Common myeloid progenitor, CD34-positive (primary cell): ENCODE measurements at regions not wholly inside any gene's neighbourhood (a gene's known extent, or its start where the extent isn't known, plus 50 kb on each side); places are given as distances from the start of the nearest gene placed in this dataset.

Experiments used
- CTCF ChIA-PET: fragments of 350-600 bp; sonication (Branson Sonifier 250); formaldehyde crosslinking; loops from one replicate; lab custom pipeline; 2021; ENCODE audit warnings: antibody characterized with exemption; lab: Charles Lee
- POLR2A ChIA-PET: fragments of 350-600 bp; sonication (Branson Sonifier 250); formaldehyde crosslinking; loops from one replicate; lab custom pipeline; 2021; ENCODE audit warnings: antibody characterized with exemption; lab: Charles Lee
- DNase-seq, 3 donors: peaks; one replicate each; pipeline versions ENCODE4 v3.0.0 to v3.0.0-alpha.2; 2013
- H3K27ac ChIP-seq, 2 experiments: 1 replicate in 1 of 2; 2 replicates in 1 of 2; pipeline ENCODE4 v1.7.0; 2013; ENCODE audit warnings: inconsistent platforms in 2 of 2, low read length in 2 of 2, mild to moderate bottlenecking in 2 of 2, low read depth in 1 of 2, moderate library complexity in 1 of 2; ENCODE audit not compliant: severe bottlenecking in 2 of 2, insufficient read depth in 1 of 2, poor library complexity in 1 of 2
- H3K27me3 ChIP-seq, 5 experiments: replicated peaks in 2 of 5; 1 replicate in 3 of 5; 2 replicates in 2 of 5; pipeline versions ENCODE4 v1.6.1 to v1.7.0; 2013; ENCODE audit warnings: low read length in 4 of 5, mild to moderate bottlenecking in 2 of 5, moderate library complexity in 2 of 5, inconsistent platforms in 1 of 5; ENCODE audit not compliant: insufficient read depth in 5 of 5, control insufficient read depth in 4 of 5
- H3K36me3 ChIP-seq, 4 experiments: 1 replicate in 2 of 4; 2 replicates in 2 of 4; pipeline versions ENCODE4 v1.6.1 to v1.7.0; 2013; ENCODE audit warnings: low read length in 3 of 4, control low read depth in 1 of 4, mild to moderate bottlenecking in 1 of 4; ENCODE audit not compliant: control insufficient read depth in 4 of 4, insufficient read depth in 4 of 4
- H3K4me1 ChIP-seq, 4 experiments: 1 replicate in 3 of 4; 2 replicates in 1 of 4; pipeline versions ENCODE4 v1.6.1 to v1.7.1; 2013; ENCODE audit warnings: low read length in 3 of 4, mild to moderate bottlenecking in 3 of 4, control low read depth in 1 of 4, inconsistent platforms in 1 of 4, moderate library complexity in 1 of 4; ENCODE audit not compliant: control insufficient read depth in 4 of 4, insufficient read depth in 4 of 4; ENCODE audit errors: control extremely low read depth in 1 of 4
- H3K4me3 ChIP-seq, 7 experiments: 1 replicate in 4 of 7; 2 replicates in 3 of 7; pipeline versions ENCODE4 v1.5.1 to v1.7.0; 2013; ENCODE audit warnings: mild to moderate bottlenecking in 7 of 7, low read length in 6 of 7, moderate library complexity in 6 of 7, inconsistent platforms in 2 of 7, low read depth in 2 of 7, control low read depth in 1 of 7; ENCODE audit not compliant: insufficient read depth in 4 of 7, control insufficient read depth in 1 of 7; ENCODE audit errors: extremely low read depth in 1 of 7
- H3K9me3 ChIP-seq, 5 experiments: 1 replicate in 4 of 5; 2 replicates in 1 of 5; pipeline versions ENCODE4 v1.6.1 to v1.7.1; 2013; ENCODE audit warnings: low read length in 4 of 5, mild to moderate bottlenecking in 2 of 5, inconsistent platforms in 1 of 5, low read depth in 1 of 5, moderate library complexity in 1 of 5; ENCODE audit not compliant: control insufficient read depth in 4 of 5, insufficient read depth in 2 of 5; ENCODE audit errors: control extremely low read depth in 1 of 5
- WGBS: methylation state at CpG from one replicate; pipeline ENCODE4 v1.1.5; 2013; ENCODE audit not compliant: insufficient coverage; 5-methylcytosine and 5-hydroxymethylcytosine counted together

DNA sequence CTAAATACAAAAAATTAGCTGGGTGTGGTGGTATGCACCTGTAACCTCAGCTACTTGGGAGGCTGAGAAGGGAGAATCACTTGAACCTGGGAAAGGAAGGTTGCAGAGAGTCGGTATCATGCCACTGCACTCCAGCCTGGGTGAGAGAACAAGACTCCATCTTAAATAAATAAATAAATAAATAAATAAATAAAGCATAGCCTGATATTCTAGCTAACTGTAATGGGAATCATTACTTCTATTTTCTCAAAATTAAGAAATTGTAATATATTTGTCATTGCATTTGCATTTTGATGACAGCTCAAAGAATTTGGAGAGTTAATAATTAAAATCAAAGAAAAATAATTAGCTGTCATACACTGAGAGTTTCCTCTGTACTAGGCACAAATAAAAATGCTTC is 561.1 kb downstream of the EFNB2 start:
- Histone ChIP-seq H3K27me3 (no peaks in the 10 kb centered on the region), H3K4me3 (no peak overlapping the region), H3K4me1 (no peaks in the 10 kb centered on the region), H3K36me3 (no peaks in the 10 kb centered on the region), H3K27ac (no peak overlapping the region), H3K9me3 (no peaks in the 10 kb centered on the region)
- WGBS, result no CpG with 5 or more reads among the region's 1 CpG
- DNase-seq, result no peak
- CTCF ChIA-PET, result no interaction called here
- POLR2A ChIA-PET, result no interaction called here

DNA sequence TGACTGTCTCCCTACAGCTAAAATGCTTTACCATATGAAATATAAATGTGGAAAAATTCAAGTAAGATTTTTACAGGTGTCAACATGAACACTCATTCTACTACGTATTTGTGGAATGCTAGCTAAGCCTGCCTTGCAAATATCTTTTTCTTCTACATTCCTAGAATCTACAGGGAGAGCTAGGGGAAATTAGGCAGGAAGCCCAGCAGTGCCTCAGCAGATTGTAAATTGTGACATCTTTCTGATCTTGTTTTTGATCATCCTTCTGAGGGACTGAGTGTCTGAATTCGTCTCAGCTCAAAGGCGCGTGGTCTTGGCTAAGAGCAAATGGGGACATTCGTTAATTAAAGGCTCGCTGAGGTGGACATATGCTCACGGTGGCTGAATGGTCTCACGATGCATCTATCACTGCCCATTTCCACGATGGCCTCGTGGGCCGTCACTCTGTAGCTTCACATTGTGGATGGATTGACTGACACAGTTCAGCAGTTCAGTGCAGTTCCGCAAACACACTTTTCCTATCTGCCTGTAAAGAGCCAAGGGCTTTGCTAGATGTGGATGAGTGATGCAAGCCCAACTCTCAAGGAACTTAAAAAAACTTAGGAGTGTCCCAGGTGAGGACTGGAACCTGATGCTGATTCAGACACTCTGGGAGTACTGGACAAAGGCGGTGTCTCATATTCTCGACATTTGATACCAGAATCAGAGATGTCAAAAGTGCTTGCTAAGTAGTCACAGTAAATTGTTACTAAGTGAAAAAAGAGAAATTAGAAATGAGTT is 562.5 kb downstream of the EFNB2 start:
- no peaks in the 10 kb centered on the region for H3K27me3 ChIP-seq
- ChIA-PET CTCF (interaction anchor here (0.8 kb wide), 1 partner anchor 36 kb away, joined by 3 read pairs; no protein-coding TSS in a partner anchor), POLR2A (no interaction called here)
- no peaks in the 10 kb centered on the region for H3K4me1 ChIP-seq
- DNase-seq, result no peak
- no peak overlapping the region for H3K4me3 ChIP-seq
- no peaks in the 10 kb centered on the region for H3K36me3 ChIP-seq
- no peak overlapping the region for H3K27ac ChIP-seq
- no peaks in the 10 kb centered on the region for H3K9me3 ChIP-seq
- WGBS, result 97% methylated on average over 13 of the region's 14 CpGs

DNA sequence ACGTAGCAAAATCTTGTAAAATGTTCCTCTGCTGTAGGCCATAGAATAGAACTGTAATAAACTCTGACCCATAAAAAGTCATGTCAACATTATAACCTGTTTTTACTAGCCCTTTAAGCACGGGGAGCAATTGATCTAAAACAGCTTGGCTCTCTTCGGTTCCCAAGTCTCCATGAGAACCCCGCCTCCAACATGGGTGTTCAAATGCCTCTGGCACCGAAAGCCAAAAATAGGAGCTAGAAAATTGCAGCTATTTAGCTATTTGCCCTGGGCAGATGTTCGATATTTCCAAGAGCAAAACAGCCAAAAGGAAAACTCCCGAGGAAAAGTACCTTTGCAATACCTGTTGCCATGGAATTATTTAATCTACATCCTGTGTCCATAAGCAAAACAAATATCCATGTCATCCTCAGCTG is 563.1 kb downstream of the EFNB2 start:
- Histone ChIP-seq H3K4me1 (no peaks in the 10 kb centered on the region), H3K9me3 (no peaks in the 10 kb centered on the region), H3K27ac (no peak overlapping the region), H3K36me3 (no peaks in the 10 kb centered on the region), H3K27me3 (no peaks in the 10 kb centered on the region), H3K4me3 (no peak overlapping the region)
- ChIA-PET CTCF (no interaction called here), POLR2A (no interaction called here)
- 93% methylated on average over 6 of the region's 7 CpGs for WGBS
- no peak for DNase-seq

DNA sequence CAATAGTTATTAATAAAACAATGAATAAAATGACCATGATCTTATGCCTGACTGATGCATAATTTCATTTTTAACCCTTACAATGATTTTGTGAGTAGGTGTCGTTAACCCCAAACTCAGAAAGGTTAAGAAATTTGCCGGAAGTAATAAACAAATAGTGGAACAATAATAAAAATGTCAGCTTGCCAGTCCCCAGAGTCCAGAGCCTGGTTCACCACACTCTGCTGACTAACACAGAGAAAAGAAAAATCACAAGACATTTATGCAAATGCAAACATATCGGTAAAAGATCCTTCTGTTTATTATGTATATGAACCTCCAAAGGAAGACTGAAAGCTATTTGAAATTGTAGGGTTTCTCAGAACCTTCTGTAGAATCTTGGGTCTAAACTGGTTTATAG is 563.7 kb downstream of the EFNB2 start:
- POLR2A ChIA-PET, result no interaction called here
- WGBS, result no CpG with 5 or more reads among the region's 3 CpGs
- H3K4me1 ChIP-seq, result no peaks in the 10 kb centered on the region
- no peaks in the 10 kb centered on the region for H3K36me3 ChIP-seq
- H3K4me3 ChIP-seq, result no peak overlapping the region
- no peak overlapping the region for H3K27ac ChIP-seq
- no peaks in the 10 kb centered on the region for H3K9me3 ChIP-seq
- H3K27me3 ChIP-seq, result no peaks in the 10 kb centered on the region
- CTCF ChIA-PET, result no interaction called here
- no peak for DNase-seq

DNA sequence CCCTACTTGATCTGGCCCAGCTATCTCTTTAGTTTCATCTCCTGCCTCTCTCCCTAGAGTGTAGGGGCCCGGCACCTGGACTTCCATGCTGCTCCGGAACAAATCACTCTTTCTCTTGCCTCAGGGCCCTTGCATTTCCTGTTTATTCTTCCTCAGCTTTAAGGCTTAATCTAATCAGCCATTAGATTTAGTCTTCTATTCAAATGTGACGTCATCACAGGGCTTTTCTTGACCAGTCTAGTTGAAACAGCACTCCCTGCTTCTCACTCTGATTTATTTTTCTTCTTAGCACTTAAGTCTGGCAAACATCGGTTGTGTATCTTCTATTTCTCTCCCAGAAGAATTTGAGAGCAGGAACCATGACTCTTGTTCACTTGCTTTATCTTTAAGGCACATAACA is 564.1 kb downstream of the EFNB2 start:
- Histone ChIP-seq H3K4me1 (no peaks in the 10 kb centered on the region), H3K4me3 (no peak overlapping the region), H3K27me3 (no peaks in the 10 kb centered on the region), H3K27ac (no peak overlapping the region), H3K36me3 (no peaks in the 10 kb centered on the region), H3K9me3 (no peaks in the 10 kb centered on the region)
- DNase-seq, result no peak
- ChIA-PET POLR2A (no interaction called here), CTCF (no interaction called here)
- WGBS, result 94% methylated on average over 4 of the region's 4 CpGs

DNA sequence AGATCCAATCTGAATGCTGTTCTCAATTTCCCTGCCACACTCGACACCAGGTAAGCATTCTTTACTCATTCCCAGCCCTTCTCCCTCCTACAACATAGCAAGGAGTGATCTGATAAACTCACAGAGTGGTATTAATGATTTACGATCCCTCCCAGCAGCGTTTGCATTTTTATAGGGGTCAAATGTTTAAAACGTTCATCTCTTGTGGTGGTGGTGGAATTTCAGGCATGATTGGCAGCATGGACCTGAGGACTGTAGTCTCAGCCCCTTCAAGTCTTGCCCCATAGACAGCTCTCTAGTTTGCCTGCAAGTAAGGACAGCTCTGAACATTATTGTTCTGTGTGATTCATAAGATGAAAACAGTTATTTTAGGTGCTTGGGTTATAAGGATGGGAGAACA is 565.7 kb downstream of the EFNB2 start:
- Histone ChIP-seq H3K4me3 (no peak overlapping the region), H3K27me3 (no peaks in the 10 kb centered on the region), H3K36me3 (no peaks in the 10 kb centered on the region), H3K27ac (no peak overlapping the region), H3K4me1 (no peaks in the 10 kb centered on the region), H3K9me3 (no peaks in the 10 kb centered on the region)
- no peak for DNase-seq
- WGBS, result 100% methylated on average over 1 of the region's 4 CpGs
- POLR2A ChIA-PET, result no interaction called here
- CTCF ChIA-PET, result interaction anchor here (1.4 kb wide), 1 partner anchor 74 kb away, joined by 3 read pairs; no protein-coding TSS in a partner anchor

DNA sequence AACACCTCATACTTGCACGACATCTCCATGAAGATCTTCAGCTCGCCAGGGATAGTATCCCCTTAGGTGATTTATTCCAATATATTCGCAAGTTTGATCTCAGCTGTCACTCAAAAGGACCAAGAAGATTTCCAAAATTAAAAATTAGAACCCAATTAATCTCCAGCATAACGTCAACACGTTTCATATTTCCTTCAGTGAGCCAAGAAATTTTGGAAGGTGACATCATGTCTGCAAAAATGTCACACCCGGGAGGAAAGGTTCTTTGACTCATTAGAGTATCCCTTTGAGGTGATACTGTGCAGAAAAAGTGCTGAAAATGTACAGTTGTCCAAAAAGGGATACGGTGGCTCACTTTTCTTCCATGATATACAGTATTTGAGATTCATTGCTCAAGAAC is 569.6 kb downstream of the EFNB2 start:
- Histone ChIP-seq H3K4me3 (no peak overlapping the region), H3K4me1 (no peaks in the 10 kb centered on the region), H3K27me3 (no peaks in the 10 kb centered on the region), H3K9me3 (no peaks in the 10 kb centered on the region), H3K36me3 (no peaks in the 10 kb centered on the region), H3K27ac (no peak overlapping the region)
- WGBS, result 95% methylated on average over 5 of the region's 7 CpGs
- ChIA-PET POLR2A (interaction anchor here (0.7 kb wide), 1 partner anchor 1693 kb away, joined by 3 read pairs; no protein-coding TSS in a partner anchor), CTCF (no interaction called here)
- DNase-seq, result no peak
